HG02981 (cell line): ENCODE measurements at regions not wholly inside any gene's neighbourhood (a gene's known extent, or its start where the extent isn't known, plus 50 kb on each side); places are given as distances from the start of the nearest gene placed in this dataset.
"Not testable (repeated sequence)": the region's sequence is repeated elsewhere in the genome, so short reads cannot be mapped to it uniquely, and the experiment has no call there.

Experiments used
- ATAC-seq: cut with Tn5 transposase; IDR thresholded peaks from one replicate; pipeline ENCODE4 v1.9.1; 2021; ENCODE audit warnings: mild to moderate bottlenecking, moderate library complexity; ENCODE audit not compliant: unreplicated experiment

DNA sequence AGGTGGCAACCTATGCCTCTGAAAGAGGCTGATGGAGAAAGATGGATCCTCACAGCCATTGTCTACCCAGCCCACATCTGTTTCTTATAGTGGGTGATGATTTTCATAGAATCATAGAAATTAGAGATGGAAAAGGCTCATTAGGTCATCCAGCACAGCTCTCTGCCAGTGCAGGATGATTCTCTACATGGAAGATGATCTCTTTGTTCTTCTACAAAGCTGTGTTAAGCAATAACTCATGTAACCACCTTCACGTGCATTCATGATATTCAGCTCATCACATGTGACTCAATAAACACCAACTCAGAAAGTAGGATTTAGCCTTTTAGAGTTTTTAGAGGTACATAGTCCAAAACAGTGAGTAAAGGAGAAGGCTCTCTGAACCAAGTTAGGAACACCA is 539.4 kb upstream of the ID2 start:
- ATAC-seq: no peak

DNA sequence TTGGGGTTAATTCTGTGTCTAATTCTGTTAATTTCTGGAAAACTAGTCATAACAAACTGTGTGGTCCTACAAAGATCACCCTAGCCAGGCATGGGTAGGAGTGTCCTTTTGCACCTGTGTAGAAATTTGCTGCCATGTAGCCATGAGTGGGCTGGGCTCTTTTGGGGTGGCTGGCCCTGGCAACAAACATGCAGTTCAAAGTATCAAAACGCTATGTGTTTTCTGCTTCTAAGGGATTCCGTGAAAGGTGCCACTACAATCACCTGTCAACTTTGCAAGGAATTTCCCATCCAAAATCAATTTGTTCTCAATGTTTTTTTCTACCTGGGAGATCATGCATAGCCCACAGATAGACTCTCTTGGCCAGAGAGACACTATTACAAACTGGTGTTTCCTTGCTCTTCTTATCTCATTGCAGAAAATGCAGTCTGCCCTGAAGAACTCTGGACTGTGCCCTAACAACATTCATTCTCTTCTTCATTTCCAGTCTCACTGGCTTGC is 537.7 kb upstream of the ID2 start:
- ATAC-seq: no peak

DNA sequence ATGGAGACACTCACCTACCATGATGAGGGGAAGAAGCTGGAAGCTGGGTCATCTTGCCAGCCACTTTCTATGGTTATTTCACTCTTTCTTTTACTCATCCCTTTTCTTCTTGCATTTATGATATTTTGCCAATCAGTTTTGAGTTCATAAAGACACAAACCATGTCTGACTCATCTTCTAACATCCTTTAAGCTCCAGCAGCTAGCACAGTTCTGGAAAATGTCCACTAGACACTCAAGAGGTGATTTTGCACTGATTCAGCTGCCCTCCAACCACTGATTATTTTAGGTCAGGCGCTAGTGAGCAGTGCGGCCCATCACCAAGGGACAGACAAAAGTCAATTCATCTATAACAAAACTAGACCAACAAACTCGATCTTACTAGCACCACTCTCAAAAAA is 537.1 kb upstream of the ID2 start:
- ATAC-seq: no peak

DNA sequence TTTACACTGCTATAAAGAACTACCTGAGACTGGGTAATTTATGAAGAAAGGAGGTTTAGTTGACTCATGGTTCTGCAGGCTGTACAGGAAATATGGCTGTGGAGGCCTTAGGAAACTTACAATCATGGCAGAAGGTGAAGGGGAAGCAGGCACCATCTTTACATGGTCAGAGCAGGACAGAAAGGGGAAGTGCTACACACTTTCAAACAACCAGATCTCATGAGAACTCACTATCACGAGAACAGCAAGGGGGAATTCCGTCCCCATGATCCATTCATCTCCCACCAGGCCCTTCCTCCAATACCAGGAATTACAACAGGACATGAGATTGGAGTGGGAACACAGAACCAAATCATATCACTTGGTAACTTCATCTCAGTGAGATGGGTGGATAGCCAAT is 536.5 kb upstream of the ID2 start:
- ATAC-seq: not testable (repeated sequence)

DNA sequence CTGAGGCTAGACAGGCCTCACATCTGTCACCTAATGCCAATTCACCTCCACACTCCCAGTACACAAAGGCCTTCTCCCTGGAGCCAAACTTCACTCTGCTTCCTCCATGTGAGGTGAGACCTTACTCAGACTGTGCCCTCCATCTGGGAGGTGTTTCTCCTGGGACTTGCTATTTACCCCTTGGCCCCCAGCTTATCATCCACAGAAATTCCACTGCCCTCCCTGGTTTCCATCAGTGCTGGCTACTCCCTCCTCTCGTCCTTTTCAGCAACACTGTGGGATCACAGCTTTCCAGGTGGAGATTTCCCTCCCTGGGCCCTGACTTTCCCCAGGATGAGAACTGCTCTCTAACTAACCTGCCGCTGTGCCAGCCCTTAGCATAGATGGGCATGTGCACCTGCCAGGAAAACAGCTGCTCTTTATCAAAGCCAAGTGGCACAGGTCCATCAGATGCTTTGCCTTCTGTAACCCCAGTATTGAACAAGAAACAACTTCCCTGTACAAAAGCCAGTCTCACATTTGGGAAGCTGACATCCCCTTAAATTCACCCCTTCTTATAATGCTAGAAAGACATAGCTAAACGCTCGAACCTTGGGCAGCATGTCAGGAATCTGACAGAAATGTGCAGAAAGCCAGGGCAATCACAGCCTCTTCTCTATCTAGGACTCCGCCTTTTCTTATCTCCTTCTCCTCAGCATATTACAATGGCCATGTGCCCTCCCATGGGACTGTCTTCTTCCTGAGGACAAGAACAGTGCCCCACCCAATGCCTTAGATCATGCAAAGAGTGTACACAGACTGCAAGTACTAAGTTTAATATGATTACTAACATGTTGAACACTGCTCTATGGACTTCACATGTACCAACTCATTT is 535.5 kb upstream of the ID2 start:
- no peak for ATAC-seq

DNA sequence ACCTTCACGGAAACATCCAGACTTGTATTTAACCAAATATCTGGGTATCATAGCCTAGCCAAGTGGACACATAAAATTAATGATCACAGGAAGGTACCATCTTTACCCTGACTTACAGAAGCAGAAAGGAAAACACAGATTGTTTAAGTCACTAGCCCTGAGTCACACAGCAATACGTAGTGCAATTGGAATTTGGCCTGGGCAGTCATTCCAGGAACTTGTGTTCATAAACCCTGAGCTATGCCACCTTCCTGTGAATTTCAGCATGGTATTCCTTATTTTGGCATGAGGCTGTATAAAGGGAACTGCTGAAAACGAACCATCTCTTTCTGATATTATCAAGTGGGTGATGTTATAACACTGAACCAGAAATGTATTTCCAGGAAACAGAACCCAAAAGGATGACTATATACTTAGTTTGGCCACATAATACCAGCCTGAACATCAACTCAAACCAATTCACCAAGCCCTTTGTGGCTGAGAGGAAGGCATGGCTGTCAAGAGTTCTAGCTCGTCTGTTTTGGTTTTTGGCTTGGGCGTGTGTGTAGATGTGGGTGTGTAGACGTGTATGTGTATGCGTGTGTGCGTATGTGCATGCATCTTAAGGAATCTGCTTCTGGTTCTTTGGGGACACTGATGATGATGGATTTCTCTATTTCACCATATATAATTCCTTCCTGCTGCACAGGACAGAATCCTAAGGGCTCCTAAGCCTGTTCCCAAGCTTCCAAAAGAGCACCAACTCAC is 533.4 kb upstream of the ID2 start:
- ATAC-seq: no peak

DNA sequence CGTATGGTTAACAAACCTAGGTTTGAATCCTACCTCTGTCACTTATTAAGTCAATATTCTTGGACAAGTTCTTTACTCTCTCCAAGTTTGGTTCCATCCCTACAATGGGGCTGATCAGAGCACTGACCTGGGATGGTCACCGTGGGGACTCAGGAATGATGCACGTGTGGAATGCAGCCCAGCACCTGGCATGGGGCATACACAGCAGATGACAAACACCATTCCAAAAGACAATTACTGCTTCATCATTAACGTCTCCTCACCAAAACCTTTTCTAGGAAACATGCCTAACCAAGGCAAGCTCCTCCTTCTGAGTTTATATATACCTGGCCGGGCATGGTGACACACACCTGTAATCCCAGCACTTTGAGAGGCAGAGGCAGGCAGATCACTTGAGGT is 532.9 kb upstream of the ID2 start:
- ATAC-seq: no peak

DNA sequence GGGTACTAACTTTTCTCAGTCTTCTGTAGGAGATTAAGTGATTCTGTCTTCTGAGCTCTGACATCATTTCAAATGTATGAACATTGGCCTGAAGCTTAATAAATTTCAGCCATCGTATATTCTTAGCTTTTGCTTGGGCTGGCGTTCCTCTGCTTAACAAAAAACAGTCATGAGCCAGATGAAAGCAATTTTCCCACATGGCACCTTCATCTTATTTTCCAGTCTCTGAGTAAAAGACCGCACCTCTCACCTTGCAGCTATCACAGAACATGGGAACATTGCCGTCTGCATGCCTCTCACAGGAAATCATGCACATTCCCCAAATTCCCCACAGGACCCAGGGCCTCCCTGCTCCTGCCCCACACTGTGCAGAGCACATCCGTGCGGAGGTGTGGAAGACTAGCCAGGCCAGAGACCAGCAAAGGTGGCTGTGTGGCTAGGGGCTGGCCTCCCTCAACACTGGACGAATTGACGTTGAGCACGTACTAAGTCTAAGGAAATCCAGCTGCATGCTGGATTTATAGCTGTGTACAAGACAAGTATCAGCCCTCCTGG is 531.8 kb upstream of the ID2 start:
- ATAC-seq: no peak

DNA sequence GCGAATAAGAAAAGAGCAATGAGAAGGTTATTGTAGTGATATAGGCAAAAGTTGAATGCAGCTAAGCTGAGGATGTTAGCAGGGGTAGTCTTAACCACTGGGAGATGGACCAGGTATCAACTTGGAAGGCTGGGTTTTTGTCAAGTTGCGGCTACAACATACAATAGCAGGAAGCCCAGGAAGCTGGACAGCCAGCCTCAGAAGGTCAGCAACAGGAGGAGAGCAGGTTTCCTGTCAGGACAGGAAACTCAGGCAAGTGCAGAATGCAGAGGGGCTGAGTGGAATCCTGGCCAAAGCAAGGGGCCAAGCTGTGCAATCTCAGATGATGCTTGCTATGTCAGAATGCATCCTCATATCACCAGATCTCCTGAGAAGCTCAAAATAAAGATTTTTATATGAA is 530.0 kb upstream of the ID2 start:
- no peak for ATAC-seq

DNA sequence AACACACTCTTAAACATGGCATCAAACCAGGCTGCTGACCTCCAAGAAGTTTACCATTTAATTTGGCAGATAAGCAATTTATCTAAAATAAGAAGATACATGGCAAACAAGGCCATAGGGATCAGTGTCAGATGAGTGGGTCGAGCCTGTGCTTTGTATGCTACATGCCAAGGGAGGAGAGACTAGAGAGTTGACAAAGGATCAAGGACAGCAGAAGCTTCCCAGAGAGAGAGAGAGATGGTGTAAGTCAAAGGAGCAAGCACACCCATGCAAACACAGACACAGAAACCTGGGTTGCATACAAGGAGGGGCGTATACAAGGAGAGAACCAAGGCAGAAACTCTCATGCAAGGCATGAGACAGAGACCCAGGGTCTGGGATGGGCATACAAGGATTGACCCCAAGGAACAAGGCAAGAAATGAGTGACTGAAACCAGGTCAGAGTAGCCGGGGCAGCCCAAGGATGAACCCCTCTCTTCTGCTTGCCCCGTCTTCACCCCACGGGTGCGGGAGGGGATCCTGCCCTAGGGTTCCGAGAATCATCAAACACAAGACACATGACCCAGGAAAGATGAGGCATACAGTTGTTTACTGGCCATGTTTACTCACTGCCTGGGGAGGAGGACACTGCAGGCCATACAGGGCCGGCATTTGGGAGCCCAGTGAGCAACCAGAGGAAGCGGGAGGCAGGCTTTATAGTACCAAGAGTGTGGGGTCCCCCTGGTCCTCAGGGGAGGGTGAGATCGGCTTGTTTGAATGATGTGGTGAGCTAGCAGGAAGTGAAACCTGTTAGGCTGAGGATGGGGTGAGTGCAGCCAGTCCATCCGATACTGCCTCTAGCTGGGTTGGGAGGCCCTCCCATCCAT is 529.2 kb upstream of the ID2 start:
- peak; percentile 99 for ATAC-seq

DNA sequence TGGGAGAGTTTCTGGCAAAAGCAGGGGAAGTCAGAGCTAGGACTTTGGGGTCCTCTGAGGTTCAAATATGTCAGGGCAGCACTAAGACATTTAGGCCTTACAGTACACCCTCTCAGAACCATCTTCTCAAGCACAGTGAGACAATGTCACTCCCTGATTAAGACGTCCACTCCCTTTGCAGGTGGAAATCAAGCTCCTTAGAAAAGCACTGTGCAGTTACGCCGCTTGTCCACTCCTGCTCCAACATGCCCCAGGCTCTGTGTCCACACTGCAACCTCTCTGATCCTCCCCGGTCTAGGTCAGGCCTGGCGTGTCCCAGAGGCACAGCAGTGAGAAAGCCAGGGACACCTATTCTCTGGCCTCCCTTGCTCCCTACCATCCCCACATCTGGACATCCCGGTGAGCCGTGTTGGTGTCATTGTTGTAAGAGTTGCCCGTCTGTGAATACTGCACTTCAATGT is 528.6 kb upstream of the ID2 start:
- no peak for ATAC-seq

DNA sequence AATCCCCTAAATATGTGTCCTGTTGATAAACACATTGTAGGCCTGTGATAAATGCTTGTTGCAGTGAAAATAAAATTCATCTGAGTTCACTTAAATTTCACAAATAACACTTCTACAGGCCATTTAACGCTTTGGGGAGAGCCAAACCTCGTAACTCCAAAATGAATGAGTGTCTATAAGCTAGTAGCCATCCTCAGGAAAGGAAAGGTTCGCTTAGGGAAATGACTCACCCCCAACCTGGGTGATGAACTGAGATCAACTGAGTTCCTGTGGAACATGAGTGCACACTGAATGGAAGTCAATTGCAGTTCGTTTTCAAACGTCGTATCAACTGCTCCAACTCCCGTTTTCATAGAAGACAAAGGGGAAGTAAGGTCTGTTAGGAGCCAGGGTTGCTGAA is 527.6 kb upstream of the ID2 start:
- no peak for ATAC-seq

DNA sequence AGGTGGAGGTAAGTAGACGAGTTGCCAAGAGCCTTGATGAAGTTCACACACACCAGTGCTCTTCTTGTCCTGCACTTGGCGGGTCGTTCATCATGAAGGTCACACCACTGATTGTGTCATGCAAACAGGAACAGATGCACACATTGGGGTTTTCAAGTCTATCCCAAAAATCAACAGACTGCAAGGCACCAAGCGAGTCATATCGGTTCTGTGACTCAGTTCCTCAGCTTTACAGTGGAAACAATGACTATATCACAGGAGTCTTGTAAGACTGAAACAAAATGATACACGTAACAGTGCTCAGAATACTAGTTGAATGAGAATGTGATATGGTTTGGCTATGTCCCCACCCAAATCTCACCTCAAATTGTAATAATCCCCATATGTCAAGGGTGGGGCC is 526.9 kb upstream of the ID2 start:
- no peak for ATAC-seq

DNA sequence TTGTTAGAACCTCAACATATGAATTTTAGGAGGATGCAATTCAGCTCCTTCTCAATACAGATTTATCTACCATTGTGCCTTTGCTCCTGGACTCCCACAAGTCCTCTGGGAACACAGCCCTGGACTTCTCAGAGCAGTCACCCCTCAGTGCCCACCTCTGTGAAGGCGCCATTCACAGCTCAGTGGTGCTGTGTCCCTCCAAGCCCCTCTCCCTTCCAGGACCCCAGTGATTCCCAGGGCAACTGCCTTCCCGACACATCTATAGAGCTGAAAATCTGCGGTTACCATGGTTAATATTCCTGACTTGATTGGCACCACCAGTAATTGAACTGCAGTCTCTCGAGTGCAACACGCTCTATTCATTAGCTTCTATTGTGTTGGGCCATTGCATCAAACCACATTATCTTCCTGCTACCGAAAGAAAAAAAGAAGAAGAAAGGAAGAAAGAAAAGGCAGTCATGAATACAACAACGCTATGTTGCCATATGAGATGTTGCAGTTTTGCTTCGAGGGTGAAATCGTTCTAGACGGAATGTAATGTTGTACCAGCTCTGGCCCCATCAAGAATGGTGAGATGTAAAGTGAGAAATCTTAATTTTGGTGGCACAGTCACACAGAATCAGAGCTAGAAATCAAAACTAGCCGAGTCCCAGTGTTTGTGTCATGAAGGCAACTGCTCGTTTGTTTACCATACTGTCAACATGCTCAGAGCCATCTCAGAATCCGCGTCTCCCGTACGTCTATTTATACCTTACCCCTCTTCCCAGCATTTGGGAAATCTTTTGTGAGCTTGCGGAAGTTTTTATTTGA is 524.0 kb upstream of the ID2 start:
- no peak for ATAC-seq

DNA sequence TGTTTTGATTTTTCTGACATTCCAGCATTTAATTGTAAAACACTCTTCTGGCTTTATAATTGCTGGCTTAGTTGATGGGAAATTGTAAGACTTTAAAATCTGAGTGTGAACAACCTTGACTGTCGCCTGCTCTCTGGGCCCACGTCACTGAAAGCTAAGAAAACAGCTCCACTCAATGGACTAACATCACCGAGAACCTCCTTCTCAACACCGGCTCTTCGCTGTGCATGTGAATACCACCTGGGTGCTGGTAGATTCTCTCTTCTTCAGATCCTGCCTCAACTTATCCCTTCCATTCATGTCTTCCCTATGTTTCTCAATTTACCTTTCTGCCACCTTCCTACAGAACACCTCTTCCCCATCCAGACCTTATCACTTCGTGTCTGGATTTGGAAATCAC is 523.1 kb upstream of the ID2 start:
- ATAC-seq: no peak

DNA sequence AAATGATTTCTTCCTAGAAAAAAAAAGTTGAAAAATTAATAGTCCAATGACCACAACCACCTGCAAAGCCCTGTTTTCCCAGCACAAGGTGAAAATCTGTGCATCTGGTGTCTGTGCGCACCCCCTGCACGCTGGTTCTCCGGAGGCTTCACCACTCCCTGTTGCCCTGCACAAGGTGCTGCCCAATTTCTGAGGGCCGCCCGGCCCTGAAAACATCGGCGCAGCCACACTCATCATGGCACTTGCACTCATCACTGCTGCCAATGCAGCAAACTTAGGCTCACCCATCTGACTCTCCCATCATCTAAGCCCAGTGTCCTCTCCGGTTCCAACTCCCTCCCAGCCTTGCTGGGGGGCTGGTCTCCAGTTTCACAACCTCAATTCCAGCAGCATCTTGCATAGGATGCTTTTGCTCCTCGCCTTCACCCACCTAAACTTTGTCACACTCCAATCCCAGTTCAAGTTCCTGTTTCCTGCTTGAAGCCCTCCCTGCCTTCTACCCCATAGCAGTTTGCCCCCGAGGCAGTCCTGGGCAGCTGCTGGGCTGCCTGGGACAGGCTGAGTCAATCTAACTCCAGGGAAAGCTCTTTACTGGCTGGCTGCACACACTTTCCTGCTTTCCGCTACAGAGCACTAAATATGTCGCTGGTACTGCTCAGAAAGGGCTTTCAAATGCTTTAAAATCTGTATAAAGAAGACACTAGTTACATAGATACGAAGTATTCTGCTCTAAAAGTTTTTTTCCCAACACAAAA is 522.5 kb upstream of the ID2 start:
- no peak for ATAC-seq

DNA sequence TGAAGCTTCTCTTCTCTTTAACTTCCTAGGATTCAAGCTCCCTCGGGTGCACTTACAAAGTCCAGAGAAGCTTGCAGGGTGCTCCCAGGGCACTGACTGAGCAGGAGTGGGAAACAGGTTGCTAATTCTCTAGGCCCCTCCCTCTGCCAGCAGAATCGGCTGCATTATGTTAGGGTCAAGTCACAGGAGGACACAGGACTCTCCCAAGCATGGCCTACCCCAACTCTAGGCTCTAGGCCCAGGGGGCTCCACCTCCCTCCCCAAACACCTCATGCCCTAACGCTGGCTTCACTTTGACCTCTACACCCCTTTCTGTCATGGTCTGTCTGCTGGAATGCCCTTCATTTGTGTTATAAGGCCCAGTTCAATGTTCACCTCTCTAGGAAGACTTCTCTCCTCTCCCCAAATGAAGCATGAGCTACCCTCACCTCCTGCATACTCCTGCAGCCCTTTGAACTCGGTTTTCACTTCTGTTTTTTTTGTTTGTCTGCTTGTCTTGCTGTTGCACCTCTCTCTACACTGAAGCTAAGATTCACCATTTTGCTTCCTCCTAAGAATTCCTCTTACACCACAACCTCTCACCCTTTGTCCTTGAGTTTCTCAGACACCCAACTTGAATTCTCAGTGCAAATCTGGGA is 521.8 kb upstream of the ID2 start:
- no peak for ATAC-seq

DNA sequence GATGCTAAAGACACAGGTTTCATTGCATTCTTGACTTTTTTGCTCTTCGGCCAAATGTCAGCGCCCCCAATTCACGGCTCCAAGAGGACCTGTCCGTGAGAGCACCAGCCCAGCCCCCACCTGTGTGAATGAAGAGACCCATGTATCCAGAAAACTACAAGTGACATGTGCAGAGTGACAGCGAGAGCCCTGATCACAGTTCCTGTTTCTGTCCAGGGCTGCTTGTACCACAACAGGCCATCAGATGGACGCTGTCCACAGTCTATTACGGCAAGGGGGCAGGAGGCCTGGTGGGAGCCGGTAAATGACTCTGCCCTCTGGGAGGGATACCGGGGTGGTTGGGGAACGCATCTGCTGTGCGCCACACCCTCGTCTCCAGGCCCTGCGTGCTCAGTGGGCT is 520.9 kb upstream of the ID2 start:
- ATAC-seq: no peak

DNA sequence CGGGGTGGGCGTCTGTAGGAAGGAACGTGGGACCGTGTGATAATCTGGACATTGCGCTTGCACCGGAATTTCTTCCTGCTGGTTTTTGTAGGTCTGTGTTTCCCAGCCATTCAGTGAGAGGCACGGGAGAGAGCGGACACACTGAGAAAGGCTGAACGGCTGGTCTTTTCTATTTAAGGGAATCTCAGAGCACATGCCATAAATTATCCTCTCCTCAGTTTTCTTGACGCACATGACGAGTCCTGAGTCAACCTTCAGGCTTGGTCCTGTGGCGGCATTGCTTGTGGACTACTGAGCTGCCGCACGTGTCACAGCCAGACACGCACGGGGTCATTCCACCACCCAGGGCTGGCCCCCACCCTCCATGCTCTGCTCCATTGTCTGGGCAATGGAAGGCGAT is 519.3 kb upstream of the ID2 start:
- no peak for ATAC-seq
